NCI-H2029 (cell line): ENCODE measurements at regions not wholly inside any gene's neighbourhood (a gene's known extent, or its start where the extent isn't known, plus 50 kb on each side); places are given as distances from the start of the nearest gene placed in this dataset.
A peak's percentile ranks its signal among the peaks of the same experiment; 100 is the strongest.

ENCODE experiments used
- DNase-seq: peaks from one replicate; lab custom pipeline; 2025; lab: John Stamatoyannopoulos, UW

- DNase-seq = no peak
These were observed 256.4 kb downstream of the GXYLT1 start for GRCh38 chr12:41888285-41888684.

- DNase-seq = no peak
These were observed 262.5 kb downstream of the GXYLT1 start for GRCh38 chr12:41881891-41882805.

GRCh38 chr12:41869432-41869831, 275.2 kb downstream of the GXYLT1 start:
- no peak for DNase-seq

GRCh38 chr12:41866878-41867430, 277.7 kb downstream of the GXYLT1 start:
- no peak for DNase-seq

GRCh38 chr12:41856228-41856627, 288.4 kb downstream of the GXYLT1 start:
- no peak for DNase-seq

- no peak for DNase-seq
These were observed 294.6 kb downstream of the GXYLT1 start for GRCh38 chr12:41850046-41850445.

- DNase-seq = no peak
These were observed 298.0 kb downstream of the GXYLT1 start for GRCh38 chr12:41846718-41847117.

GRCh38 chr12:41836416-41836815, 308.3 kb downstream of the GXYLT1 start:
- DNase-seq = no peak

GRCh38 chr12:41835556-41835955, 309.1 kb downstream of the GXYLT1 start:
- DNase-seq = no peak

- DNase-seq = no peak
These were observed 324.7 kb downstream of the GXYLT1 start for GRCh38 chr12:41819948-41820347.

- DNase-seq = no peak
These were observed 340.6 kb downstream of the GXYLT1 start for GRCh38 chr12:41804026-41804425.

GRCh38 chr12:41802803-41803202, 341.9 kb downstream of the GXYLT1 start:
- no peak for DNase-seq

GRCh38 chr12:41801261-41801660, 343.4 kb downstream of the GXYLT1 start:
- no peak for DNase-seq

GRCh38 chr12:41799671-41800070, 345.0 kb downstream of the GXYLT1 start:
- no peak for DNase-seq

- DNase-seq = no peak
These were observed 348.8 kb downstream of the GXYLT1 start for GRCh38 chr12:41795910-41796309.

GRCh38 chr12:41795051-41795600, 349.5 kb downstream of the GXYLT1 start:
- peak; percentile 15 for DNase-seq

GRCh38 chr12:41794336-41794735, 350.3 kb downstream of the GXYLT1 start:
- no peak for DNase-seq

GRCh38 chr12:41784957-41785356, 359.7 kb downstream of the GXYLT1 start:
- no peak for DNase-seq

GRCh38 chr12:41778934-41779333, 365.7 kb downstream of the GXYLT1 start:
- no peak for DNase-seq

GRCh38 chr12:41777064-41777790, 367.4 kb downstream of the GXYLT1 start:
- DNase-seq = no peak

- DNase-seq = no peak
These were observed 372.2 kb downstream of the GXYLT1 start for GRCh38 chr12:41772478-41772877.

GRCh38 chr12:41769810-41770209, 374.9 kb downstream of the GXYLT1 start:
- DNase-seq = no peak

- DNase-seq = no peak
These were observed 376.2 kb downstream of the GXYLT1 start for GRCh38 chr12:41768456-41768855.
